Fibroblast of skin of right quadriceps (primary cell): ENCODE measurements at regions not wholly inside any gene's neighbourhood (a gene's known extent, or its start where the extent isn't known, plus 50 kb on each side); places are given as distances from the start of the nearest gene placed in this dataset.

Experiments
- DNase-seq: peaks from one replicate; pipeline ENCODE4 v3.0.0-alpha.2; 2013

DNA sequence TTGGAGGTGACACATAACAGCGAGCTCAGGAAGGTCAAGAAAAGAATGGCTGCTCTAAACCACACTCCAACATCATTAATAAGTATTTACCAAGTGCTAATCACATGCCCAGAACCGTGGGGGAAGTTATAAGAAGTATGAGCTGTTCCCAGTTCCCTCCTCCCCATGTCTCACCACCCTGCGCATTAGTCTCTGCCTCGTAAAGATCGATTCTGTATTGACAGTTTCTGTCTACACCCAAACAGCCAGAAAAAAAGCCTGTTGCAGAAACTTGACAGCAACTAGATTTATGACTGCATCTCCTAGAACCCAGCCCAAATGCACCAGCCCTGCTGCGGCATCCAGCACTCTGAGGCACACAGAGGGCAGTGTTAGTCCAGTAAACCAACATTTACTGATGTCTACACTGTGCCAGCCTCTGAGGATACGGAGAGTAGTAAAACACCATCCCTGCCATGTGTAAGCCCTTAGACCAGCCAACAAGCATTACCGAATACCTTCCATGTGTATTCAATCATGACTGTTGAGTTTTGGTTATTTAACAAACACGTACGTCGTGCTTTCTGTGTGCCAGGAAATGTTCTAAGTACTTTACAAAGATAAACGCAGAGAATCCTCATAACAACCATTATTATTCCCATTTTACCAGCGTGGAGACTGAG, 63.6 kb upstream of the ZBTB40 start:
- peak; percentile 45 for DNase-seq

DNA sequence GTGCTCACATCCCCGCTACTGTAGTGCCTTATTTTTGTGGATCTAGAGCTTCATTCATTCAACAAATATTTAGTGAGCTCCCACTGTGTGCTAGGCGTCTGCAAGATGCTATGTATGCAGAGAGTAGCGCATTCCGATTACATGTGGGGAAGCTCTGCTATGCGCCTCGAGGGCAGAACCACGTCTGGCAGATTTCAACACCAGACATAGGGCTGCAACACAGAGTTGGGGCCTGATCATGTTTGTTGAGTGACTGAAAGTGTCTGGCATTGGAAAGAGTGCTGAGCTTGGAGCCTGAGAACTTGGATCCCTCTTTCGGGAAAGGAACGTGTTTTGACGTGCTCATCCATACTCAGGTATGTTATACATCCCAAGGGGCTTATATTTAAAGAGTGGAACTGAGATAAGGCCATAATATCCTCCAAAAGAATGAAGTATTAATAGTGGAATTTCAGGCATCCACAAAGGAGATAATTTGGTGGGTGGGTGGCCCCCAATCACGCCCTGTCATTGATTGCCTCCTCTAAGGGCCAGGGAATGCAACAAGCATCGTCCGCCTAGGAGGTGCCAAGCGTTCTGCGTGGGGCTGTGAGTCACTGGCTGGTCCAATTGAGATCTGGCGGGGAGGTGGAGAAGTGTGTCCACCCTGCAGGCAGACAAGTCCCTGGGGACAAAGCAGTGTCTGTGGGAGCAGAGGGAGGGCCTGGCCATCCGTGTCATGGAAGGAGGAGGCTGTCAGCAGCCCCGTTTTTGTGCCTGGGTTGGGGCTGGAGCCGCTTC, 62.8 kb upstream of the ZBTB40 start:
- DNase-seq = peak; percentile 75

DNA sequence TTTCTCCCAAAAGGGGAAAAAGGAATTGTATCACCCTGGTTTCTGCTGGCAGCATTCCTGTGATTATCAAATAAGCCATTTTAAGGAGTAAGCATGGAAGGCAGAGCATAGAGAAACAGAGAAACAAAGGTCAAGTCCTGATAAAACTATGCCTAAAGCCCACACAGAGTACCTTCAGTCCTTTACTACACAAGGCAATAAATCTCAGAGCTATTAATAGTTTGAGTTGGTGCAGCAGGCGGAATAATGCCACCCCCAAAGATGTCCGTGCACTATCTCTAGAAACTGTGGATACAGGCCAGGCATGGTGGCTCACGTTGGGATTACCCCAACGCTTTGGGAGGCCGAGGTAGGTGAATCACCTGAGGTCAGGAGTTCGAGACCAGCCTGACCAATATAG, 58.1 kb upstream of the ZBTB40 start:
- no peak for DNase-seq

DNA sequence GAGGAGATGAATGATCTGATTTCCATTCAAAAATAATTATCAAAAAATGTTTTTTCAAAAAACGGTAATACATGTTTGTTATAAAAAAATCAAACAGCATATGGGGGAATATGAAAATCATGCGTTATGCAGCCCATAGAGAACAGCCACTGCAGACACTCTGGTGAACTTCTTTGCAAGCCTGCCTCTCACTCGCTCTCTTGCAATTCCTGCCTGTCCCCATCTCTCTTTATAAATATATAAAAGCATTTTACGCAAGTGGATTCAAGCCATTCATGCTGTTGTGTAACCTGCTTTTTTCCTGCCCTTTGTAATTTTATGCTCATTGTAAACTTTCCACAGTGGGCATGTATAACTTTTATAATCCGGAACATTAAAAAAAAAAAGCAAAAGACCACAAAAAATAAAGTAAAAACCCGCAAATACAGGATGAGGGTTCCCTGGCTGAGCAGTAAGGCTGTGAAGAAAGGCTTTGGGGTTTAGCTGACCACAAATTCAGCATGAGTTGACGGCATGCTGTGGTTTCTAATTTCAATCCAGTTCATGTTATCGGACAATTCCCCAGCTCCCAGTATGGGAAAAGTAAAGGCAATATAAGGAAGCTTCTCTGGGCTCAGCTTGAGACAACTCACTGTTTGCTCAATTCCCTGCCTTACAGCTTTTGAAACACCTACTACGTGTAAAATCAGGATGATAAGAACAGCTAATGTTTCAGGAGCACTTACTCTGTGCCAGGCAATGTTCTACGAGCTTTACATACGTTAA, 52.8 kb upstream of the ZBTB40 start:
- peak; percentile 56 for DNase-seq

DNA sequence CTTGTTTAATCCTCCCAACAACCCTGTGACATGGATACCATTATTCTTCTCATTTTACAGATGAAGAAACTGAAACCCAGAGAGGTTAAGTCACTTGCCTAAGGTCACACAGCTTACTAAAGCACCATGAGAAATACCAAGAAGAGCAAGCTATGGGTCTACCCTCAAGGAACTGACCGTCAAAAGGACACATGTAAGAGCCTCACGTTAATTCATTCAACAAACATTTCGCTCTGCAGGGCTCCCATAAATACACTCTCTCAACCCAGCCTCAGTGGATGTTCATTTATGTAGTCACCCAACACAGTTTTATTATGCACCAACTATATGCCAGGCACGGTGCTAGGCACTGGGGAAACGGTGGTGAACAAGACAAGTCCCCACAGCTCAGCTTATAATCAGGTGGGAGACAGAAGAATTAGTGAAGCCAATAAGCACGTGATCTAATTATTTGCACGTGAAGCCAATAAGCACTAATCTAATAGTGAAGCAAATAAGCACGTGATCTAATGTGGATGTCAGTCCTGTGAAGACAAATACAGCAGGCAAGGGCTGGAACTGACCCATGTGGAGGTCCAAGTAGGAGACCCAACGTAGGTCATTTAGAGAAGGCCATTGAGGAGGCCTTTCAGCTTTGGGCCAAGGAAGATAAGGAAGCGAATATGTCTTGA, 52.1 kb upstream of the ZBTB40 start:
- no peak for DNase-seq
